Fibroblast of villous mesenchyme (primary cell): ENCODE measurements at regions not wholly inside any gene's neighbourhood (a gene's known extent, or its start where the extent isn't known, plus 50 kb on each side); places are given as distances from the start of the nearest gene placed in this dataset.
A peak's percentile ranks its signal among the peaks of the same experiment; 100 is the strongest.

Experiments
- DNase-seq: peaks from one replicate; pipeline ENCODE4 v3.0.0-alpha.2; 2010; ENCODE audit warnings: low read depth
- H3K4me3 ChIP-seq: 2 replicates; pipeline ENCODE4 v1.5.1; 2011; ENCODE audit warnings: low read depth, mild to moderate bottlenecking, low read length
- CTCF ChIP-seq: IDR thresholded peaks from 2 replicates; pipeline ENCODE4 v1.5.1; 2012; ENCODE audit warnings: low read depth, mild to moderate bottlenecking, low read length; ENCODE audit not compliant: insufficient read depth

GRCh38 chr18:33841221-33841967, 263.4 kb downstream of the ASXL3 start:
- no peak for TF ChIP-seq CTCF
- H3K4me3 ChIP-seq = no peak overlapping the region
- no peak for DNase-seq

GRCh38 chr18:33840212-33840593, 262.2 kb downstream of the ASXL3 start:
- TF ChIP-seq CTCF = no peak
- peak; percentile 29 for DNase-seq
- H3K4me3 ChIP-seq = no peak overlapping the region

- DNase-seq = peak; percentile 52
- peak; percentile 78 for TF ChIP-seq CTCF
- no peak overlapping the region for H3K4me3 ChIP-seq
These were observed 261.6 kb downstream of the ASXL3 start for GRCh38 chr18:33839452-33840211.

GRCh38 chr18:33838054-33838453, 260.0 kb downstream of the ASXL3 start:
- DNase-seq = no peak
- no peak for TF ChIP-seq CTCF
- H3K4me3 ChIP-seq = no peak overlapping the region

GRCh38 chr18:33837191-33837590, 259.2 kb downstream of the ASXL3 start:
- H3K4me3 ChIP-seq = no peak overlapping the region
- no peak for TF ChIP-seq CTCF
- DNase-seq = no peak

- no peak for DNase-seq
- TF ChIP-seq CTCF = no peak
- no peak overlapping the region for H3K4me3 ChIP-seq
These were observed 258.5 kb downstream of the ASXL3 start for GRCh38 chr18:33836564-33836963.
